Daoy (cell line): ENCODE measurements at regions not wholly inside any gene's neighbourhood (a gene's known extent, or its start where the extent isn't known, plus 50 kb on each side); places are given as distances from the start of the nearest gene placed in this dataset.
A peak's percentile ranks its signal among the peaks of the same experiment; 100 is the strongest.

Experiments used
- DNase-seq: peaks from one replicate; pipeline ENCODE4 v3.0.0-alpha.2; 2015; ENCODE audit warnings: low read depth

- peak; percentile 95 for DNase-seq
Observed at GRCh38 chr2:62304429-62305417, 108.8 kb downstream of the B3GNT2 start.

- no peak for DNase-seq
Observed at GRCh38 chr2:62303788-62304187, 107.9 kb downstream of the B3GNT2 start.

- no peak for DNase-seq
Observed at GRCh38 chr2:62302631-62303435, 106.9 kb downstream of the B3GNT2 start.

GRCh38 chr2:62300925-62301324 is 105.0 kb downstream of the B3GNT2 start:
- DNase-seq: peak; percentile 72

- DNase-seq: peak; percentile 15
Observed at GRCh38 chr2:62297624-62298010, 101.7 kb downstream of the B3GNT2 start.

GRCh38 chr2:62296832-62297623 is 101.1 kb downstream of the B3GNT2 start:
- no peak for DNase-seq

- no peak for DNase-seq
Observed at GRCh38 chr2:62296034-62296831, 100.3 kb downstream of the B3GNT2 start.

GRCh38 chr2:62293490-62294271 is 97.8 kb downstream of the B3GNT2 start:
- DNase-seq: peak; percentile 48

GRCh38 chr2:62293151-62293489 is 97.2 kb downstream of the B3GNT2 start:
- DNase-seq: no peak

- peak; percentile 38 for DNase-seq
Observed at GRCh38 chr2:62292190-62292589, 96.3 kb downstream of the B3GNT2 start.

GRCh38 chr2:62291517-62292137 is 95.7 kb downstream of the B3GNT2 start:
- DNase-seq: no peak

GRCh38 chr2:62291052-62291451 is 95.1 kb downstream of the B3GNT2 start:
- DNase-seq: no peak

- peak; percentile 90 for DNase-seq
Observed at GRCh38 chr2:62287899-62288880, 92.3 kb downstream of the B3GNT2 start.

GRCh38 chr2:62287282-62287681 is 91.4 kb downstream of the B3GNT2 start:
- no peak for DNase-seq

GRCh38 chr2:62286089-62286785 is 90.3 kb downstream of the B3GNT2 start:
- no peak for DNase-seq

- DNase-seq: no peak
Observed at GRCh38 chr2:62284980-62285379, 89.1 kb downstream of the B3GNT2 start.

- no peak for DNase-seq
Observed at GRCh38 chr2:62284471-62284870, 88.6 kb downstream of the B3GNT2 start.

- DNase-seq: no peak
Observed at GRCh38 chr2:62283147-62283546, 87.2 kb downstream of the B3GNT2 start.
